CD14-positive monocyte (primary cell): ENCODE measurements at regions not wholly inside any gene's neighbourhood (a gene's known extent, or its start where the extent isn't known, plus 50 kb on each side); places are given as distances from the start of the nearest gene placed in this dataset.

Source experiments
- DNase-seq, 3 donors: peaks; one replicate each; pipeline ENCODE4 v3.0.0-alpha.2; 2011 to 2022
- H2AFZ ChIP-seq: 2 replicates; pipeline ENCODE4 v1.6.0; 2012; ENCODE audit warnings: mild to moderate bottlenecking, low read depth, low read length, inconsistent platforms; ENCODE audit not compliant: insufficient read depth, poor library complexity, severe bottlenecking
- H3K27ac ChIP-seq, 2 donors: 1 replicate in 1 of 2; 2 replicates in 1 of 2; pipeline ENCODE4 v1.5.1; 2012 to 2013; ENCODE audit warnings: low read length in 2 of 2, control low read depth in 1 of 2, inconsistent platforms in 1 of 2, low read depth in 1 of 2, mild to moderate bottlenecking in 1 of 2
- H3K27me3 ChIP-seq, 2 donors: one replicate each; pipeline versions ENCODE4 v1.6.0 to v1.6.1; 2011 to 2013; ENCODE audit warnings: low read length in 2 of 2; ENCODE audit not compliant: control insufficient read depth in 2 of 2, insufficient read depth in 2 of 2
- H3K36me3 ChIP-seq, 2 donors: replicated peaks in 1 of 2; 1 replicate in 1 of 2; 2 replicates in 1 of 2; pipeline versions ENCODE4 v1.5.1 to v1.6.1; 2012 to 2013; ENCODE audit warnings: low read length in 2 of 2, control low read depth in 1 of 2, inconsistent platforms in 1 of 2, mild to moderate bottlenecking in 1 of 2; ENCODE audit not compliant: insufficient read depth in 2 of 2, control insufficient read depth in 1 of 2
- H3K4me1 ChIP-seq, 2 donors: 1 replicate in 1 of 2; 2 replicates in 1 of 2; pipeline versions ENCODE4 v1.5.1 to v1.6.1; 2012 to 2013; ENCODE audit warnings: low read length in 2 of 2, control low read depth in 1 of 2, inconsistent platforms in 1 of 2, mild to moderate bottlenecking in 1 of 2, moderate library complexity in 1 of 2; ENCODE audit not compliant: insufficient read depth in 2 of 2, control insufficient read depth in 1 of 2
- H3K4me2 ChIP-seq: replicated peaks from 2 replicates; pipeline ENCODE3; 2012; ENCODE audit warnings: low read length, moderate library complexity, mild to moderate bottlenecking; ENCODE audit not compliant: poor library complexity, severe bottlenecking; ENCODE audit errors: extremely low read depth
- H3K4me3 ChIP-seq, 3 experiments: fragments of 200-600 bp in 1 of 3; sonication (generic) in 1 of 3; replicated peaks in 1 of 3; 1 replicate in 2 of 3; 2 replicates in 1 of 3; pipeline ENCODE4 v1.5.1; 2011 to 2013; ENCODE audit warnings: low read length in 3 of 3, mild to moderate bottlenecking in 3 of 3, control low read depth in 2 of 3, low read depth in 2 of 3, inconsistent platforms in 1 of 3, moderate library complexity in 1 of 3
- H3K79me2 ChIP-seq: 2 replicates; pipeline ENCODE4 v1.6.0; 2012; ENCODE audit warnings: mild to moderate bottlenecking, control low read depth, inconsistent platforms, low read length, moderate library complexity; ENCODE audit not compliant: insufficient read depth
- H3K9ac ChIP-seq: 2 replicates; pipeline ENCODE4 v1.6.0; 2017; ENCODE audit warnings: low read length, mild to moderate bottlenecking; ENCODE audit not compliant: insufficient read depth, poor library complexity, severe bottlenecking
- H3K9me3 ChIP-seq, 2 donors: replicated peaks in 1 of 2; 1 replicate in 1 of 2; 2 replicates in 1 of 2; pipeline versions ENCODE4 v1.5.1 to v1.6.1; 2012 to 2013; ENCODE audit warnings: low read length in 2 of 2, control low read depth in 1 of 2; ENCODE audit not compliant: control insufficient read depth in 1 of 2, insufficient read depth in 1 of 2
- H4K20me1 ChIP-seq: 2 replicates; pipeline ENCODE4 v1.6.0; 2012; ENCODE audit warnings: mild to moderate bottlenecking, low read length, control low read depth, moderate library complexity; ENCODE audit not compliant: insufficient read depth
- H3K27ac Mint-ChIP-seq, 7 donors: one replicate each; pipeline ENCODE4 v1.8.0; 2020; ENCODE audit warnings: mild to moderate bottlenecking in 7 of 7, mixed read lengths in 7 of 7, moderate library complexity in 6 of 7, inconsistent platforms in 2 of 7
- H3K27me3 Mint-ChIP-seq, 3 donors: one replicate each; pipeline ENCODE4 v1.8.0; 2021 to 2022; ENCODE audit warnings: low read depth in 3 of 3, mild to moderate bottlenecking in 3 of 3, mixed read lengths in 3 of 3, moderate library complexity in 3 of 3, inconsistent platforms in 1 of 3
- H3K36me3 Mint-ChIP-seq, 2 donors: one replicate each; pipeline ENCODE4 v1.8.0; 2020; ENCODE audit warnings: mixed read lengths in 2 of 2, inconsistent platforms in 1 of 2, mild to moderate bottlenecking in 1 of 2
- H3K4me1 Mint-ChIP-seq: one replicate; pipeline ENCODE4 v1.8.0; 2020; ENCODE audit warnings: mild to moderate bottlenecking, mixed read lengths
- H3K4me3 Mint-ChIP-seq, 2 donors: one replicate each; pipeline ENCODE4 v1.8.0; 2020; ENCODE audit warnings: mild to moderate bottlenecking in 2 of 2, mixed read lengths in 2 of 2, moderate library complexity in 1 of 2
- H3K9me3 Mint-ChIP-seq, 7 donors: one replicate each; pipeline ENCODE4 v1.8.0; 2020 to 2022; ENCODE audit warnings: mixed read lengths in 7 of 7, mild to moderate bottlenecking in 6 of 7, moderate library complexity in 6 of 7, inconsistent platforms in 2 of 7
- CTCF ChIP-seq: fragments of 200-600 bp; IDR thresholded peaks from one replicate; pipeline ENCODE4 v1.8.0; 2022; ENCODE audit warnings: antibody characterized with exemption, mild to moderate bottlenecking
- WGBS: methylation state at CpG from one replicate; pipeline ENCODE4 v1.1.5; 2013; ENCODE audit warnings: missing lambda C conversion rate; ENCODE audit not compliant: insufficient coverage; 5-methylcytosine and 5-hydroxymethylcytosine counted together
- intact Hi-C, 2 donors: fragments of 100-400 bp; cut with micrococcal nuclease; formaldehyde crosslinking; loops; one replicate each; pipeline versions ENCODE4 v1.15.0 to v1.15.1; 2023

GRCh38 chr10:104557966-104558365 is 83.1 kb upstream of the SORCS3 start:
- Mint-ChIP-seq H3K27ac (peak overlapping the region in 1 of 7 donors; percentile 75), H3K9me3 (peaks cover 0 to 4% (median 0%) of the 10 kb centered on the region in 7 donors), H3K4me3 (no peak overlapping the region), H3K36me3 (no peaks in the 10 kb centered on the region), H3K27me3 (peaks cover 3 to 13% (median 9%) of the 10 kb centered on the region in 3 donors), H3K4me1 (no peaks in the 10 kb centered on the region)
- Histone ChIP-seq H3K79me2 (no peaks in the 10 kb centered on the region), H3K9ac (no peak overlapping the region), H3K4me2 (no peak overlapping the region), H3K27ac (no peak overlapping the region), H2AFZ (no peak overlapping the region), H3K36me3 (no peaks in the 10 kb centered on the region), H3K9me3 (no peaks in the 10 kb centered on the region), H3K4me3 (no peak overlapping the region), H3K27me3 (no peaks in the 10 kb centered on the region), H3K4me1 (no peaks in the 10 kb centered on the region), H4K20me1 (no peaks in the 10 kb centered on the region)
- TF ChIP-seq CTCF = no peak
- intact Hi-C loops = no loop called here
- DNase-seq = no peak
- WGBS = no CpG with 5 or more reads among the region's 6 CpGs

- no peak for DNase-seq
- Histone ChIP-seq H3K79me2 (no peaks in the 10 kb centered on the region), H3K36me3 (no peaks in the 10 kb centered on the region), H2AFZ (no peak overlapping the region), H3K4me3 (no peak overlapping the region), H3K9ac (no peak overlapping the region), H3K4me1 (no peaks in the 10 kb centered on the region), H3K27ac (no peak overlapping the region), H4K20me1 (no peaks in the 10 kb centered on the region), H3K27me3 (no peaks in the 10 kb centered on the region), H3K4me2 (no peak overlapping the region), H3K9me3 (no peaks in the 10 kb centered on the region)
- peaks cover 0 to 4% (median 0%) of the 10 kb centered on the region in 7 donors for H3K9me3 Mint-ChIP-seq
- H3K27me3 Mint-ChIP-seq = peaks cover 5 to 16% (median 11%) of the 10 kb centered on the region in 3 donors
- H3K36me3 Mint-ChIP-seq = no peaks in the 10 kb centered on the region
- TF ChIP-seq CTCF = no peak
- no CpG with 5 or more reads among the region's 5 CpGs for WGBS
- H3K4me3 Mint-ChIP-seq = no peak overlapping the region
- H3K27ac Mint-ChIP-seq = no peak overlapping the region
- H3K4me1 Mint-ChIP-seq = no peaks in the 10 kb centered on the region
- intact Hi-C loops = no loop called here
Measured at GRCh38 chr10:104559935-104560334, 81.2 kb upstream of the SORCS3 start.
